ENCODE measurements at regions not wholly inside any gene's neighbourhood (a gene's known extent, or its start where the extent isn't known, plus 50 kb on each side); places are given as distances from the start of the nearest gene placed in this dataset.
A peak's percentile ranks its signal among the peaks of the same experiment; 100 is the strongest.
"Not testable (repeated sequence)": the region's sequence is repeated elsewhere in the genome, so short reads cannot be mapped to it uniquely, and the experiment has no call there.

GRCh38 chr1:166489356-166489669 lies 322.5 kb upstream of the FAM78B start:
- TF ChIP-seq, protein P1, sequence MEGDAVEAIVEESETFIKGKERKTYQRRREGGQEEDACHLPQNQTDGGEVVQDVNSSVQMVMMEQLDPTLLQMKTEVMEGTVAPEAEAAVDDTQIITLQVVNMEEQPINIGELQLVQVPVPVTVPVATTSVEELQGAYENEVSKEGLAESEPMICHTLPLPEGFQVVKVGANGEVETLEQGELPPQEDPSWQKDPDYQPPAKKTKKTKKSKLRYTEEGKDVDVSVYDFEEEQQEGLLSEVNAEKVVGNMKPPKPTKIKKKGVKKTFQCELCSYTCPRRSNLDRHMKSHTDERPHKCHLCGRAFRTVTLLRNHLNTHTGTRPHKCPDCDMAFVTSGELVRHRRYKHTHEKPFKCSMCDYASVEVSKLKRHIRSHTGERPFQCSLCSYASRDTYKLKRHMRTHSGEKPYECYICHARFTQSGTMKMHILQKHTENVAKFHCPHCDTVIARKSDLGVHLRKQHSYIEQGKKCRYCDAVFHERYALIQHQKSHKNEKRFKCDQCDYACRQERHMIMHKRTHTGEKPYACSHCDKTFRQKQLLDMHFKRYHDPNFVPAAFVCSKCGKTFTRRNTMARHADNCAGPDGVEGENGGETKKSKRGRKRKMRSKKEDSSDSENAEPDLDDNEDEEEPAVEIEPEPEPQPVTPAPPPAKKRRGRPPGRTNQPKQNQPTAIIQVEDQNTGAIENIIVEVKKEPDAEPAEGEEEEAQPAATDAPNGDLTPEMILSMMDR (conservative IDR thresholded peaks at IDR 0.05; ENCODE audit: low read length), result no peak
- no peak for DNase-seq (ENCODE audit: low read depth)
- no peak overlapping the region for H3K4me3 ChIP-seq (ENCODE audit: low read length)

GRCh38 chr1:166489670-166490436 lies 323.1 kb upstream of the FAM78B start:
- TF ChIP-seq, protein P1 (conservative IDR thresholded peaks at IDR 0.05; ENCODE audit: low read length), result no peak
- peak overlapping the region; percentile 30 for H3K4me3 ChIP-seq (ENCODE audit: low read length)
- DNase-seq (ENCODE audit: low read depth), result peak; percentile 33

DNA sequence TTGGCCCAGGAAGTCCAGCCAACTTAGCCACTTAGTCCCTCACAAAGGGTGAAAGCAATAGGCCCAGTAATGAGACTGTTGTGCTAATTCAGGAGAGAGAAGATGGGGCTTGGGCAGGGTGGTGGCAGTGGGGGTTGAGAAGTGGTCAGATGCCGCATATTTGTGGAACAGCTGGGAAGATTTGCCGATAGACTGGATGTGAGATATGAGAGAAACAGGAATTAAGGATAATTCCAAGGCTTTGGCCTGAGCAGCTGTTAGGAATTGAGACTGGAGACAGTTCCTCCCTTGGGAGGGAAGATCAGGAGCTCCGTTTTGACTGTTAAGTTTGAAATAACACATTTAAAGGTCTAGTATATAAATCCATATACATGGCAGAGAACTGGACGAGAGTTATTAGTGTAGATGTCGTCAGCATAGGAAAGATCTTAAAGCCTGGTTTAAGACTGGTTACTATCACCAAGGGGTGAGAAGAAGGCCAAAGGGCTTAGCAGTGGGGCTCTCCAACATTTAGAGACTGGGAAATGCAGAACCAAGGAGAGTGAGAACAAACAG lies 323.7 kb upstream of the FAM78B start:
- TF ChIP-seq, protein P1 (conservative IDR thresholded peaks at IDR 0.05; ENCODE audit: low read length), result no peak
- no peak overlapping the region for H3K4me3 ChIP-seq (ENCODE audit: low read length)
- DNase-seq (ENCODE audit: low read depth), result no peak

DNA sequence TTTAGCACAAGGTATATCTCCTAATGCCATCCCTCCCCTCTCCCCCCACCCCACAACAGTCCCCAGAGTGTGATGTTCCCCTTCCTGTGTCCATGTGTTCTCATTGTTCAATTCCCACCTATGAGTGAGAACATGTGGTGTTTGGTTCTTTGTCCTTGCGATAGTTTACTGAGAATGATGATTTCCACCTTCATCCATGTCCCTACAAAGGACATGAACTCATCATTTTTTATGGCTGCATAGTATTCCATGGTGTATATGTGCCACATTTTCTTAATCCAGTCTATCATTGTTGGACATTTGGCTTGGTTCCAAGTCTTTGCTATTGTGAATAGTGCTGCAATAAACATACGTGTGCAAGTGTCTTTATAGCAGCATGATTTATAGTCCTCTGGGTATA lies 327.0 kb upstream of the FAM78B start:
- H3K4me3 ChIP-seq (ENCODE audit: low read length); DNase-seq (ENCODE audit: low read depth): not testable (repeated sequence)

DNA sequence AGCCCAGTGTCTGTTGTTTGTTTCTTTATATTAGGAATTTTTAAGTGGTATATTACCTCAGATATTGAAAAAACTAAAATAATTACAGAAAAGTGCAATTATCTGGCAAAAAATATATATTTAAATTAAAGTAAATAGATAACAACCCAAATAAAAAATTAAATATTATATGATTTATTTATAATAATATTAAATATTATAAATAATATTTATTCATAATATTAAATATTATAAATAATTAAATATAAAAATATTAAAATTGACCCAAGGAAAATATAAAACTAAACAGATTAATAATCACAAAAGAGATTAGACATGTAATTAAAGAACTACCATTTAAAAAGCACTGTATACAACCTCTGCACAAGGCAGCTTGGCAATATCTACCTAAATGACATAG lies 331.9 kb upstream of the POGK start:
- H3K4me3 ChIP-seq (ENCODE audit: low read length), result no peak overlapping the region
- TF ChIP-seq, protein P1 (conservative IDR thresholded peaks at IDR 0.05; ENCODE audit: low read length), result no peak
- no peak for DNase-seq (ENCODE audit: low read depth)

- TF ChIP-seq, protein P1 (conservative IDR thresholded peaks at IDR 0.05; ENCODE audit: low read length), result no peak
- no peak overlapping the region for H3K4me3 ChIP-seq (ENCODE audit: low read length)
- no peak for DNase-seq (ENCODE audit: low read depth)
Measured at GRCh38 chr1:166511761-166512160, 327.5 kb upstream of the POGK start.

GRCh38 chr1:166514067-166514466 lies 325.2 kb upstream of the POGK start:
- no peak for DNase-seq (ENCODE audit: low read depth)
- no peak overlapping the region for H3K4me3 ChIP-seq (ENCODE audit: low read length)
- TF ChIP-seq, protein P1 (conservative IDR thresholded peaks at IDR 0.05; ENCODE audit: low read length), result no peak

Measured in AG10803 (cell line).